ENCODE measurements at regions not wholly inside any gene's neighbourhood (a gene's known extent, or its start where the extent isn't known, plus 50 kb on each side); places are given as distances from the start of the nearest gene placed in this dataset.

- no peaks in the 10 kb centered on the region for H4K20me1 ChIP-seq (ENCODE audit: insufficient read depth)
- no peak overlapping the region for H3K9ac ChIP-seq (ENCODE audit: low read length)
- TF ChIP-seq TAF1 (IDR thresholded peaks at IDR 0.05; ENCODE audit: low read depth) = no peak
- no peak for TF ChIP-seq RAD21 (conservative IDR thresholded peaks at IDR 0.05)
- TF ChIP-seq SMC3 (conservative IDR thresholded peaks at IDR 0.05; ENCODE audit: poor library complexity) = no peak
- no peak for TF ChIP-seq EP300 (conservative IDR thresholded peaks at IDR 0.05; ENCODE audit: poor library complexity, severe bottlenecking)
- TF ChIP-seq EZH2 (IDR thresholded peaks at IDR 0.05; ENCODE audit: borderline replicate concordance, insufficient read depth, low read length, poor library complexity, severe bottlenecking) = no peak
- no peak for TF ChIP-seq CTCF (IDR thresholded peaks at IDR 0.05; ENCODE audit: poor library complexity, severe bottlenecking)
- TF ChIP-seq REST (IDR thresholded peaks at IDR 0.05; ENCODE audit: borderline replicate concordance) = no peak
- TF ChIP-seq MXI1 (conservative IDR thresholded peaks at IDR 0.05; ENCODE audit: poor library complexity, severe bottlenecking) = no peak
- no peak for TF ChIP-seq POLR2AphosphoS5 (IDR thresholded peaks at IDR 0.05)
- no peak overlapping the region for H3K27ac ChIP-seq (ENCODE audit: low read length)
- no peak overlapping the region for H3K4me3 ChIP-seq (ENCODE audit: low read length)
- H3K36me3 ChIP-seq (ENCODE audit: insufficient read depth, low read length) = no peaks in the 10 kb centered on the region
- H3K4me2 ChIP-seq (ENCODE audit: low read length) = no peak overlapping the region
- H3K9me3 ChIP-seq (ENCODE audit: low read length) = no peaks in the 10 kb centered on the region
- no peaks in the 10 kb centered on the region for H3F3A ChIP-seq (ENCODE audit: insufficient read depth, low read length, poor library complexity, severe bottlenecking)
- no peaks in the 10 kb centered on the region for H3K9me2 ChIP-seq (ENCODE audit: insufficient read depth, low read length)
- no peaks in the 10 kb centered on the region for H3K27me3 ChIP-seq (ENCODE audit: insufficient read depth, low read depth, low read length)
- H3K79me2 ChIP-seq (replicated peaks; ENCODE audit: insufficient read depth, low read length) = no peaks in the 10 kb centered on the region
- H2AFZ ChIP-seq (ENCODE audit: low read depth, low read length) = no peak overlapping the region
Observed at GRCh38 chr12:115313929-115314328, 630.0 kb upstream of the TBX3 start.

GRCh38 chr12:115312901-115313300 is 628.9 kb upstream of the TBX3 start:
- H3K4me2 ChIP-seq (ENCODE audit: low read length) = no peak overlapping the region
- TF ChIP-seq EZH2 (IDR thresholded peaks at IDR 0.05; ENCODE audit: borderline replicate concordance, insufficient read depth, low read length, poor library complexity, severe bottlenecking) (no peak), RAD21 (conservative IDR thresholded peaks at IDR 0.05) (no peak), SMC3 (conservative IDR thresholded peaks at IDR 0.05; ENCODE audit: poor library complexity) (no peak), CTCF (IDR thresholded peaks at IDR 0.05; ENCODE audit: poor library complexity, severe bottlenecking) (no peak), POLR2AphosphoS5 (IDR thresholded peaks at IDR 0.05) (no peak), EP300 (conservative IDR thresholded peaks at IDR 0.05; ENCODE audit: poor library complexity, severe bottlenecking) (no peak), REST (IDR thresholded peaks at IDR 0.05; ENCODE audit: borderline replicate concordance) (no peak), MXI1 (conservative IDR thresholded peaks at IDR 0.05; ENCODE audit: poor library complexity, severe bottlenecking) (no peak), TAF1 (IDR thresholded peaks at IDR 0.05; ENCODE audit: low read depth) (no peak)
- H2AFZ ChIP-seq (ENCODE audit: low read depth, low read length) = no peak overlapping the region
- no peaks in the 10 kb centered on the region for H3K27me3 ChIP-seq (ENCODE audit: insufficient read depth, low read depth, low read length)
- H4K20me1 ChIP-seq (ENCODE audit: insufficient read depth) = no peaks in the 10 kb centered on the region
- no peak overlapping the region for H3K27ac ChIP-seq (ENCODE audit: low read length)
- H3K9me2 ChIP-seq (ENCODE audit: insufficient read depth, low read length) = no peaks in the 10 kb centered on the region
- no peaks in the 10 kb centered on the region for H3K9me3 ChIP-seq (ENCODE audit: low read length)
- H3K79me2 ChIP-seq (replicated peaks; ENCODE audit: insufficient read depth, low read length) = no peaks in the 10 kb centered on the region
- H3K4me3 ChIP-seq (ENCODE audit: low read length) = no peak overlapping the region
- H3K9ac ChIP-seq (ENCODE audit: low read length) = no peak overlapping the region
- H3K36me3 ChIP-seq (ENCODE audit: insufficient read depth, low read length) = no peaks in the 10 kb centered on the region
- H3F3A ChIP-seq (ENCODE audit: insufficient read depth, low read length, poor library complexity, severe bottlenecking) = no peaks in the 10 kb centered on the region
